T-cell (primary cell): ENCODE measurements at regions not wholly inside any gene's neighbourhood (a gene's known extent, or its start where the extent isn't known, plus 50 kb on each side); places are given as distances from the start of the nearest gene placed in this dataset.

Experiments used
- ATAC-seq, 4 experiments: fragments of 200-7000 bp in 3 of 4; fragments of 150-1000 bp in 1 of 4; cut with Tn5 transposase; replicated peaks in 1 of 4; 1 replicate in 3 of 4; 2 replicates in 1 of 4; pipeline ENCODE4 v1.10.0; 2021; ENCODE audit warnings: moderate library complexity in 3 of 4, mild to moderate bottlenecking in 2 of 4, moderate number of reproducible peaks in 1 of 4
- CTCF ChIA-PET, 2 donors: fragments of 300-600 bp; sonication (Branson Sonifier 250); formaldehyde crosslinking; loops; one replicate each; lab custom pipeline; 2022; ENCODE audit warnings: antibody characterized with exemption in 2 of 2; lab: Charles Lee
- POLR2A ChIA-PET, 2 donors: fragments of 300-600 bp; sonication (Branson Sonifier 250); formaldehyde crosslinking; loops; one replicate each; lab custom pipeline; 2022; ENCODE audit warnings: antibody characterized with exemption in 2 of 2; lab: Charles Lee
- DNase-seq, 35 experiments: peaks; one replicate each; pipeline versions ENCODE4 v3.0.0 to v3.0.0-alpha.2; 2013 to 2023
- H3K27ac ChIP-seq: one replicate; pipeline ENCODE4 v1.5.1; 2013; ENCODE audit warnings: low read length
- H3K27me3 ChIP-seq, 2 experiments: replicated peaks in 1 of 2; 1 replicate in 1 of 2; 2 replicates in 1 of 2; pipeline versions ENCODE4 v1.6.1 to v1.7.0; 2013; ENCODE audit warnings: low read length in 1 of 2, mixed read lengths in 1 of 2; ENCODE audit not compliant: control insufficient read depth in 2 of 2, insufficient read depth in 2 of 2; ENCODE audit errors: extremely low read depth in 1 of 2
- H3K36me3 ChIP-seq, 2 donors: 1 replicate in 1 of 2; 2 replicates in 1 of 2; pipeline versions ENCODE4 v1.6.1 to v1.7.0; 2013; ENCODE audit warnings: low read length in 1 of 2; ENCODE audit not compliant: control insufficient read depth in 2 of 2, insufficient read depth in 1 of 2; ENCODE audit errors: extremely low read depth in 1 of 2
- H3K4me1 ChIP-seq, 2 experiments: 1 replicate in 1 of 2; 2 replicates in 1 of 2; pipeline versions ENCODE4 v1.6.1 to v1.7.0; 2013; ENCODE audit warnings: low read length in 2 of 2, mixed read lengths in 1 of 2; ENCODE audit not compliant: insufficient read depth in 2 of 2, control insufficient read depth in 1 of 2; ENCODE audit errors: extremely low read depth in 1 of 2
- H3K4me3 ChIP-seq, 2 donors: 1 replicate in 1 of 2; 2 replicates in 1 of 2; pipeline versions ENCODE4 v1.5.1 to v1.7.0; 2013; ENCODE audit warnings: mild to moderate bottlenecking in 2 of 2, low read length in 1 of 2, moderate library complexity in 1 of 2; ENCODE audit not compliant: control insufficient read depth in 1 of 2; ENCODE audit errors: extremely low read depth in 1 of 2
- H3K9me3 ChIP-seq: 2 replicates; pipeline ENCODE4 v1.7.0; 2013
- H3K27ac Mint-ChIP-seq, 2 donors: one replicate each; pipeline ENCODE4 v1.8.0; 2020 to 2021; ENCODE audit warnings: mild to moderate bottlenecking in 2 of 2, mixed read lengths in 2 of 2
- H3K27me3 Mint-ChIP-seq, 2 donors: one replicate each; pipeline ENCODE4 v1.8.0; 2021 to 2022; ENCODE audit warnings: mixed read lengths in 2 of 2
- H3K36me3 Mint-ChIP-seq: one replicate; pipeline ENCODE4 v1.8.0; 2021; ENCODE audit warnings: mixed read lengths
- H3K4me1 Mint-ChIP-seq, 3 donors: one replicate each; pipeline ENCODE4 v1.8.0; 2020 to 2022; ENCODE audit warnings: mixed read lengths in 3 of 3, mild to moderate bottlenecking in 1 of 3
- H3K4me3 Mint-ChIP-seq, 3 donors: one replicate each; pipeline ENCODE4 v1.8.0; 2020 to 2022; ENCODE audit warnings: mild to moderate bottlenecking in 3 of 3, mixed read lengths in 3 of 3, moderate library complexity in 3 of 3
- H3K9me3 Mint-ChIP-seq, 3 donors: one replicate each; pipeline ENCODE4 v1.8.0; 2020 to 2022; ENCODE audit warnings: mixed read lengths in 3 of 3
- WGBS: methylation state at CpG from one replicate; pipeline ENCODE4 v1.1.5; 2013; ENCODE audit warnings: missing lambda C conversion rate; ENCODE audit not compliant: insufficient coverage; 5-methylcytosine and 5-hydroxymethylcytosine counted together

DNA sequence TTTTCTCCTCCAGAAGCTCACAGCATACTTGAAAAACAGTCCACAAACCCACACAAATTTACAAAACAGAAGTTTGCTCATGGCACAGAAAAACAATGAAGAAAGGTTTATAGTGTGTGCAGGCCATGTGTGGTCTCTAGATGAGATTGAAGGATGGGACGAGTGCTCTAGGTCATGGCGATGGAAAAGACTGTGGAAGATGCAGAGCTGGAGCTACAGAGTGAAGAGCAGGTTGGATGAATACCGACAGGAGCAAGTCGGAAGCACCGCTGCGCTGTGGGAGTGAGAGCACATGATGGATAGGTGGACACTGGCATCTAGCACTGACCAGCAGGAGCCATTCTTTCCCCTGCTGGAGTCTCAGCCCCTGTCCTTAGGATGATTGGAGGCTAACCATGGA, 534.7 kb upstream of the RAB6C start:
- POLR2A ChIA-PET = no interaction called here
- no peaks in the 10 kb centered on the region for H3K4me1 Mint-ChIP-seq
- no peak for ATAC-seq
- H3K4me1 ChIP-seq = no peaks in the 10 kb centered on the region
- CTCF ChIA-PET = no interaction called here
- H3K4me3 ChIP-seq = no peak overlapping the region
- no peak overlapping the region for H3K4me3 Mint-ChIP-seq
- H3K27me3 Mint-ChIP-seq = peaks cover 2 to 20% of the 10 kb centered on the region in 2 donors
- H3K27me3 ChIP-seq = no peaks in the 10 kb centered on the region
- H3K9me3 ChIP-seq = no peaks in the 10 kb centered on the region
- no peak overlapping the region for H3K27ac Mint-ChIP-seq
- no peak for DNase-seq
- H3K9me3 Mint-ChIP-seq = peaks cover 0 to 8% (median 0%) of the 10 kb centered on the region in 3 donors
- no peaks in the 10 kb centered on the region for H3K36me3 ChIP-seq
- WGBS = 82% methylated on average over 6 of the region's 6 CpGs
- no peaks in the 10 kb centered on the region for H3K36me3 Mint-ChIP-seq
- no peak overlapping the region for H3K27ac ChIP-seq

DNA sequence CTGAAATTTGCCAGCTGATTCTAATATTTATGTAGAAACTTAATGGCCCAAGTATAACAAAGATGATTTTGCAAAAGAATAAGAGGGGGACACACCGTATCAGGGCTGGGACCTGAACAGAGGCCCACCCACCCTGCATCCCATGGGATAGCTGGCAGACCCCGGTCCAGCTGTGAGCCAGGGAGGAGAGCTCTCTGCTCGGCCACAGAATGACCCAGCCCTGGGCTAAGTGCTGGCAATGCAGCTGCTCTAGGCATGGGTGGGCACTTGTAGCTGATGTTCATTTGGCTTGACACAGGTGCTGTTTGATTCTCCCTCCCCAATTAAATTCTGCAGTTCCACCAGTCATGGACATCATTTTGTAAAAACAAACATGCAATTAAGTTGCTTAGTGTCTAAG, 522.8 kb upstream of the RAB6C start:
- H3K27ac ChIP-seq = no peak overlapping the region
- no peaks in the 10 kb centered on the region for H3K36me3 ChIP-seq
- Mint-ChIP-seq H3K27me3 (no peaks in the 10 kb centered on the region), H3K27ac (no peak overlapping the region), H3K4me3 (no peak overlapping the region), H3K9me3 (peaks cover 0 to 7% (median 3%) of the 10 kb centered on the region in 3 donors), H3K36me3 (no peaks in the 10 kb centered on the region), H3K4me1 (no peaks in the 10 kb centered on the region)
- no peaks in the 10 kb centered on the region for H3K9me3 ChIP-seq
- no CpG with 5 or more reads among the region's 3 CpGs for WGBS
- POLR2A ChIA-PET = no interaction called here
- CTCF ChIA-PET = no interaction called here
- H3K4me1 ChIP-seq = no peaks in the 10 kb centered on the region
- peaks cover 0 to 3% of the 10 kb centered on the region in 2 experiments for H3K27me3 ChIP-seq
- ATAC-seq (no peak), DNase-seq (no peak)
- no peak overlapping the region for H3K4me3 ChIP-seq

GRCh38 chr2:129457277-129457818, 522.1 kb upstream of the RAB6C start:
- Mint-ChIP-seq H3K4me1 (no peaks in the 10 kb centered on the region), H3K27me3 (no peaks in the 10 kb centered on the region), H3K4me3 (no peak overlapping the region), H3K36me3 (no peaks in the 10 kb centered on the region), H3K9me3 (peaks cover 0 to 7% (median 3%) of the 10 kb centered on the region in 3 donors), H3K27ac (no peak overlapping the region)
- no peak for ATAC-seq
- no peaks in the 10 kb centered on the region for H3K4me1 ChIP-seq
- WGBS = 58% methylated on average over 4 of the region's 5 CpGs
- no peaks in the 10 kb centered on the region for H3K9me3 ChIP-seq
- POLR2A ChIA-PET = no interaction called here
- H3K27me3 ChIP-seq = peaks cover 0 to 3% of the 10 kb centered on the region in 2 experiments
- CTCF ChIA-PET = no interaction called here
- H3K36me3 ChIP-seq = no peaks in the 10 kb centered on the region
- H3K4me3 ChIP-seq = no peak overlapping the region
- DNase-seq = no peak
- H3K27ac ChIP-seq = no peak overlapping the region

DNA sequence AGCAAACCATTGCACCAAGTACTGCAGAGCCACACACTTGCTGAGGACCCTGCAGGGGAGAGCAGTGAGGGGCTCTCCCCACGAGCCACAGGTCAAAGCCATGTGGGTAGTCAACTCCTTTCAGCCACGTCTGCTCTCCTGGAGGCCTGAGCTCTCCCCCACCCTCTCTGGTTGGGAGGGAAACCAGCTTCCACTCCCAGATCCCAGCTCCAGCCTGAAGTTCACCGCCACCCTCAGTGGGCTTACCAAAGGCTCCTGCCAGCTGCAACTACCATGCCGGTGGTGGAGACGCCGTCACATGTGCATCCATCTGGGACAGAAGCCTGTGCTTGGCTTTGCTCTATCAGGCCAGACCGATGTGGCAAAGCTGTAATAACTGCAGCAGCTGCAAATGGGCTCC, 521.5 kb upstream of the RAB6C start:
- no peaks in the 10 kb centered on the region for H3K4me1 Mint-ChIP-seq
- Histone ChIP-seq H3K9me3 (no peaks in the 10 kb centered on the region), H3K4me1 (no peaks in the 10 kb centered on the region), H3K36me3 (no peaks in the 10 kb centered on the region), H3K27me3 (peaks cover 0 to 3% of the 10 kb centered on the region in 2 experiments), H3K4me3 (no peak overlapping the region), H3K27ac (no peak overlapping the region)
- H3K27me3 Mint-ChIP-seq = no peaks in the 10 kb centered on the region
- no peak overlapping the region for H3K4me3 Mint-ChIP-seq
- no peak overlapping the region for H3K27ac Mint-ChIP-seq
- no peaks in the 10 kb centered on the region for H3K36me3 Mint-ChIP-seq
- POLR2A ChIA-PET = no interaction called here
- CTCF ChIA-PET = interaction anchor here in 1 of 2 donors (0.5 kb wide), 2 partner anchors 10 to 57 kb away, joined by 3 to 4 read pairs; no protein-coding TSS in a partner anchor
- DNase-seq (no peak), ATAC-seq (no peak)
- peaks cover 0 to 3% (median 3%) of the 10 kb centered on the region in 3 donors for H3K9me3 Mint-ChIP-seq
- 84% methylated on average over 6 of the region's 7 CpGs for WGBS

- CTCF ChIA-PET = interaction anchor here in 1 of 2 donors (0.5 kb wide), 2 partner anchors 9 to 58 kb away, joined by 3 to 4 read pairs; no protein-coding TSS in a partner anchor
- Mint-ChIP-seq H3K4me1 (no peaks in the 10 kb centered on the region), H3K27me3 (no peaks in the 10 kb centered on the region), H3K27ac (no peak overlapping the region), H3K4me3 (no peak overlapping the region), H3K36me3 (no peaks in the 10 kb centered on the region), H3K9me3 (peaks cover 0 to 1% (median 0%) of the 10 kb centered on the region in 3 donors)
- POLR2A ChIA-PET = no interaction called here
- 80% methylated on average over 5 of the region's 7 CpGs for WGBS
- Histone ChIP-seq H3K36me3 (no peaks in the 10 kb centered on the region), H3K4me3 (no peak overlapping the region), H3K27ac (no peak overlapping the region), H3K27me3 (peaks cover 0 to 3% of the 10 kb centered on the region in 2 experiments), H3K9me3 (no peaks in the 10 kb centered on the region), H3K4me1 (no peaks in the 10 kb centered on the region)
- ATAC-seq = no peak
- DNase-seq = no peak
These were observed 521.0 kb upstream of the RAB6C start for GRCh38 chr2:129458436-129458835.

DNA sequence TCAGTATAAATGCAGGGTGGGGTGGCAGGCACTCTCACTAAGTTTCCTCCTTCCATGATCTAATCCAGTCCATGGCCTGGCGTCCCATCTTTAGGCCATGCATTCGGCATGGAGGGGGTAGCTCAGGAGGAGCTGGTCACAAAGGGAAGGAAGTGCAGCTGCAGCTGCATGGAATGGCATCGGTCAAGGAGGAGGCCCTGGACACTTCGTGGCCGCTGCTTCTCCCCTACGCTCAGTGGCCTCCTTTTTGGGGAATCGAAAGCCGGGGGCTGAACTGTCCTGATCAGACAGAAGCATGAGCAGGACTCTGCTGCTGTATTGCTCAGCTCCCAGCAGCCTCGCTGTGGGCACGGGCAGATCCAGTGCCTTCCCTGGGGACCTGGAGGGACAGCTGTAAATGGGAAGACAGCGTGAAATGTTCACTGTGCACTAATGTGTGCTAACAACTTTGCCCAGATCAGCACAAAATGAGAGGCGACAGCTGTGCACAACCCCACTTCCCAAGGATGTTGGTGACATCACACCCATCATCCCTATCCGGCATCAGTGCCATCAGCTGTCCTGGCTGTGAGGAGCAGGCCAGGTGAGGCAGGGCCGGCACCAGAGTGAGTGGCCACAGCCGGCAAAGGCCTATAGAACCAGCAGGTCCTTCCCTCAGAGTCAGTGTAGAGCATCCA, 520.1 kb upstream of the RAB6C start:
- Histone ChIP-seq H3K36me3 (no peaks in the 10 kb centered on the region), H3K9me3 (no peaks in the 10 kb centered on the region), H3K27me3 (peaks cover 0 to 3% of the 10 kb centered on the region in 2 experiments), H3K4me1 (no peaks in the 10 kb centered on the region), H3K4me3 (no peak overlapping the region), H3K27ac (no peak overlapping the region)
- no peaks in the 10 kb centered on the region for H3K36me3 Mint-ChIP-seq
- no peak overlapping the region for H3K27ac Mint-ChIP-seq
- ChIA-PET POLR2A (no interaction called here), CTCF (no interaction called here)
- 79% methylated on average over 14 of the region's 15 CpGs for WGBS
- DNase-seq (no peak), ATAC-seq (no peak)
- no peak overlapping the region for H3K4me3 Mint-ChIP-seq
- H3K4me1 Mint-ChIP-seq = no peaks in the 10 kb centered on the region
- H3K9me3 Mint-ChIP-seq = no peaks in the 10 kb centered on the region
- H3K27me3 Mint-ChIP-seq = no peaks in the 10 kb centered on the region
